Liver (tissue), 3 donors: ENCODE measurements at regions not wholly inside any gene's neighbourhood (a gene's known extent, or its start where the extent isn't known, plus 50 kb on each side); places are given as distances from the start of the nearest gene placed in this dataset.

Experiments
- CTCF ChIP-seq: fragments of 150-350 bp; IDR thresholded peaks from 2 replicates; pipeline ENCODE4 v1.5.1; 2017; ENCODE audit warnings: improper control_type of control experiment, low read depth, low read length; ENCODE audit not compliant: missing input control
- JUND ChIP-seq, 2 donors: IDR thresholded peaks; 2 replicates each; pipeline ENCODE4 v1.6.1; 2016; ENCODE audit warnings: antibody characterized with exemption in 2 of 2
- RAD21 ChIP-seq, 2 donors: IDR thresholded peaks; 2 replicates each; pipeline ENCODE4 v1.6.1; 2016; ENCODE audit warnings: antibody characterized with exemption in 2 of 2, mild to moderate bottlenecking in 2 of 2
- REST ChIP-seq: IDR thresholded peaks from 2 replicates; pipeline ENCODE4 v1.6.1; 2016; ENCODE audit warnings: antibody characterized with exemption, mild to moderate bottlenecking
- SP1 ChIP-seq: IDR thresholded peaks from 2 replicates; pipeline ENCODE4 v1.6.1; 2018; ENCODE audit warnings: antibody characterized with exemption, mild to moderate bottlenecking
- TAF1 ChIP-seq: conservative IDR thresholded peaks from 2 replicates; pipeline ENCODE4 v1.6.1; 2016; ENCODE audit warnings: antibody characterized with exemption, mild to moderate bottlenecking
- YY1 ChIP-seq: IDR thresholded peaks from 2 replicates; pipeline ENCODE4 v1.6.1; 2016; ENCODE audit warnings: antibody characterized with exemption, mild to moderate bottlenecking
- ZBTB33 ChIP-seq: IDR thresholded peaks from 2 replicates; pipeline ENCODE4 v1.6.1; 2016; ENCODE audit warnings: antibody characterized with exemption
- TF ChIP-seq, protein P1 (sequence below): IDR thresholded peaks from 2 replicates; pipeline ENCODE4 v1.6.1; 2016; ENCODE audit warnings: antibody characterized with exemption
- TF ChIP-seq, protein P2 (sequence below): IDR thresholded peaks from 2 replicates; pipeline ENCODE4 v1.6.1; 2016; ENCODE audit warnings: antibody characterized with exemption
- donor health status: healthy.
- donor health status: healthy.

GRCh38 chr1:209113521-209113920 lies 470.0 kb upstream of the CAMK1G start:
- TF ChIP-seq RAD21 (IDR thresholded peaks at IDR 0.05) (no peak), YY1 (no peak), CTCF (no peak), SP1 (no peak), TAF1 (no peak), ZBTB33 (no peak), REST (no peak), JUND (IDR thresholded peaks at IDR 0.05) (no peak)
- TF ChIP-seq, protein P1, sequence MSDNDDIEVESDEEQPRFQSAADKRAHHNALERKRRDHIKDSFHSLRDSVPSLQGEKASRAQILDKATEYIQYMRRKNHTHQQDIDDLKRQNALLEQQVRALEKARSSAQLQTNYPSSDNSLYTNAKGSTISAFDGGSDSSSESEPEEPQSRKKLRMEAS = no peak
- TF ChIP-seq, protein P2, sequence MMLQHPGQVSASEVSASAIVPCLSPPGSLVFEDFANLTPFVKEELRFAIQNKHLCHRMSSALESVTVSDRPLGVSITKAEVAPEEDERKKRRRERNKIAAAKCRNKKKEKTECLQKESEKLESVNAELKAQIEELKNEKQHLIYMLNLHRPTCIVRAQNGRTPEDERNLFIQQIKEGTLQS = no peak
